A549 (cell line): ENCODE measurements at regions not wholly inside any gene's neighbourhood (a gene's known extent, or its start where the extent isn't known, plus 50 kb on each side); places are given as distances from the start of the nearest gene placed in this dataset.

Source experiments
- small RNA-seq, 6 experiments: library from RNA; depleted of rRNA; stranded (forward); fragments of <200 nt; gene quantifications; one replicate each; pipeline ENCODE3, GENCODE V24; 2012

Small RNA genes in the stretch of these regions (small RNA-seq; reads per million reads assigned to genes)
- gene RF00096 (0 reads per million in 6 experiments), gene RN7SKP251 (0 to 0.52 (median 0) reads per million in 6 experiments), gene VWA8P1 (0 reads per million in 6 experiments)
